K562 (cell line): ENCODE measurements at regions not wholly inside any gene's neighbourhood (a gene's known extent, or its start where the extent isn't known, plus 50 kb on each side); places are given as distances from the start of the nearest gene placed in this dataset.

Experiments
- ATAC-seq: fragments of 200-7000 bp; cut with Tn5 transposase; 3 replicates; pipeline ENCODE4 v1.9.1; 2020; ENCODE audit warnings: moderate library complexity
- BruUV-seq: library from RNA; stranded (reverse); fragments of 400-500 nt; replicated peaks from 2 replicates; lab custom pipeline; 2021; lab: Mats Ljungman, UMichigan
- CTCF ChIA-PET: fragments of 300-600 bp; formaldehyde crosslinking; extraction: SDS; loops from one replicate; lab custom pipeline; 2021; ENCODE audit warnings: low intra/inter-chr PET ratio; lab: Yijun Ruan, JAX
- POLR2A ChIA-PET: fragments of 300-600, 350-650 bp; sonication (Branson Sonifier 250); formaldehyde crosslinking; extraction: SDS; loops from one replicate; lab custom pipeline; 2021; ENCODE audit warnings: antibody characterized with exemption, inconsistent platforms; lab: Yijun Ruan, JAX
- DNase-seq, 4 experiments: peaks; one replicate each; pipeline versions ENCODE4 v3.0.0 to v3.0.0-alpha.2; 2011 to 2018; ENCODE audit warnings: low spot score in 3 of 4, mixed read lengths in 3 of 4; ENCODE audit errors: extremely low read depth in 1 of 4
- FAIRE-seq: peaks from 2 replicates; lab custom pipeline; 2011; peaks lifted over from hg19 to GRCh38; lab: Jason Lieb, UNC
- H2AFZ ChIP-seq: 2 replicates; pipeline ENCODE4 v1.6.0; 2011; ENCODE audit warnings: low read depth, low read length, control low read depth, inconsistent platforms
- H3K27ac ChIP-seq: fragments of 200-600 bp; 3 replicates; pipeline ENCODE4 v1.8.0; 2011; ENCODE audit warnings: low read depth, mild to moderate bottlenecking, control low read depth, inconsistent platforms, low read length, moderate library complexity, mixed read lengths; ENCODE audit errors: extremely low read depth
- H3K27me3 ChIP-seq, 2 experiments: fragments of 300-600 bp in 1 of 2; 2 replicates in 1 of 2; 3 replicates in 1 of 2; pipeline versions ENCODE4 v1.6.0 to v1.8.0; 2011; ENCODE audit warnings: inconsistent platforms in 2 of 2, low read length in 2 of 2, mild to moderate bottlenecking in 1 of 2, mixed read lengths in 1 of 2, moderate library complexity in 1 of 2; ENCODE audit not compliant: control insufficient read depth in 2 of 2, insufficient read depth in 2 of 2
- H3K36me3 ChIP-seq: fragments of 300-600 bp; 3 replicates; pipeline ENCODE4 v1.8.0; 2011; ENCODE audit warnings: mild to moderate bottlenecking, low read length, inconsistent platforms; ENCODE audit not compliant: control insufficient read depth, insufficient read depth
- H3K4me1 ChIP-seq, 2 experiments: fragments of 200-600 bp in 1 of 2; replicated peaks in 1 of 2; 2 replicates in 1 of 2; 3 replicates in 1 of 2; pipeline versions ENCODE4 v1.5.1 to v1.8.0; 2011; ENCODE audit warnings: inconsistent platforms in 2 of 2, low read length in 2 of 2, mild to moderate bottlenecking in 1 of 2, mixed read lengths in 1 of 2, moderate library complexity in 1 of 2; ENCODE audit not compliant: control insufficient read depth in 2 of 2, insufficient read depth in 2 of 2
- H3K4me2 ChIP-seq: 2 replicates; pipeline ENCODE4 v1.6.1; 2011; ENCODE audit warnings: low read length, control low read depth, inconsistent platforms, mixed read lengths; ENCODE audit not compliant: insufficient read depth
- H3K4me3 ChIP-seq: fragments of 200-600 bp; sonication (generic), shearing (Covaris generic); 2 replicates; pipeline ENCODE4 v1.5.1; 2016; ENCODE audit warnings: control low read depth, inconsistent platforms
- H3K79me2 ChIP-seq: fragments of 200-600 bp; 3 replicates; pipeline ENCODE4 v1.8.0; 2011; ENCODE audit warnings: low read length, inconsistent platforms; ENCODE audit not compliant: control insufficient read depth, insufficient read depth
- H3K9ac ChIP-seq, 2 experiments: 2 replicates each; pipeline versions ENCODE4 v1.6.0 to v1.6.1; 2011; ENCODE audit warnings: low read depth in 2 of 2, low read length in 2 of 2, control low read depth in 1 of 2, inconsistent platforms in 1 of 2, mild to moderate bottlenecking in 1 of 2, mixed read lengths in 1 of 2; ENCODE audit not compliant: insufficient read depth in 1 of 2
- H3K9me1 ChIP-seq: one replicate; pipeline ENCODE4 v1.6.0; 2011; ENCODE audit warnings: inconsistent platforms, mild to moderate bottlenecking, low read length, moderate library complexity; ENCODE audit not compliant: control insufficient read depth, insufficient read depth
- H3K9me3 ChIP-seq: replicated peaks from 2 replicates; pipeline ENCODE4 v1.5.1; 2011; ENCODE audit warnings: low read depth, low read length, inconsistent platforms; ENCODE audit not compliant: control insufficient read depth, insufficient read depth
- H4K20me1 ChIP-seq: replicated peaks from 2 replicates; pipeline ENCODE4 v1.6.1; 2011; ENCODE audit warnings: low read length, inconsistent platforms, mixed read lengths; ENCODE audit not compliant: control insufficient read depth, insufficient read depth
- DNMT1 ChIP-seq: fragments of 450-650 bp; IDR thresholded peaks from 2 replicates; pipeline ENCODE4 v1.6.1; 2016; ENCODE audit warnings: antibody characterized with exemption, mild to moderate bottlenecking
- LEF1 ChIP-seq: fragments of 450-650 bp; IDR thresholded peaks from 2 replicates; pipeline ENCODE4 v1.6.1; 2016; ENCODE audit warnings: mild to moderate bottlenecking
- MED1 ChIP-seq: sonication (generic); formaldehyde crosslinking; IDR thresholded peaks from 2 replicates; pipeline ENCODE4 v1.8.1; 2023; ENCODE audit warnings: missing genetic modification reagents, borderline replicate concordance
- NFRKB ChIP-seq: fragments of 450-650 bp; IDR thresholded peaks from 2 replicates; pipeline ENCODE4 v1.6.1; 2016; ENCODE audit warnings: low read depth
- RCOR1 ChIP-seq, 2 experiments: IDR thresholded peaks; 2 replicates each; pipeline ENCODE4 v1.6.1; 2012; ENCODE audit warnings: low read depth in 2 of 2, low read length in 2 of 2, borderline replicate concordance in 1 of 2, improper control_type of control experiment in 1 of 2
- SNRNP70 ChIP-seq: fragments of 200-400 bp; formaldehyde crosslinking; optimal IDR thresholded peaks from 2 replicates; pipeline ENCODE3; 2017; ENCODE audit warnings: low read depth, low read length
- TAF1 ChIP-seq: IDR thresholded peaks from 2 replicates; pipeline ENCODE4 v1.6.1; 2011; ENCODE audit warnings: mild to moderate bottlenecking, low read length, moderate library complexity; ENCODE audit not compliant: insufficient read depth, control insufficient read depth, severe bottlenecking; ENCODE audit errors: extremely low read depth
- TAL1 ChIP-seq: fragments of 450-650 bp; IDR thresholded peaks from 2 replicates; pipeline ENCODE4 v1.6.1; 2016; ENCODE audit warnings: mild to moderate bottlenecking
- YBX1 ChIP-seq: fragments of 450-650 bp; IDR thresholded peaks from 2 replicates; pipeline ENCODE4 v1.7.1; 2016; ENCODE audit warnings: mild to moderate bottlenecking
- YY1 ChIP-seq, 3 experiments: IDR thresholded peaks; 2 replicates each; pipeline ENCODE4 v1.6.1; 2011; ENCODE audit warnings: low read length in 2 of 3, mild to moderate bottlenecking in 2 of 3, moderate library complexity in 2 of 3, borderline replicate concordance in 1 of 3, control low read depth in 1 of 3, low read depth in 1 of 3; ENCODE audit not compliant: insufficient read depth in 3 of 3, insufficient replicate concordance in 2 of 3, control insufficient read depth in 1 of 3, insufficient read length in 1 of 3; ENCODE audit errors: extremely low read depth in 1 of 3
- ZNF282 ChIP-seq: sonication (generic); formaldehyde crosslinking; IDR thresholded peaks from 2 replicates; pipeline ENCODE4 v1.8.1; 2023; ENCODE audit warnings: missing genetic modification reagents
- ZNF347 ChIP-seq: fragments of 450-650 bp; formaldehyde crosslinking; IDR thresholded peaks from 2 replicates; pipeline ENCODE4 v1.4.0; 2020; ENCODE audit warnings: low read depth, mild to moderate bottlenecking, moderate library complexity
- ZNF41 ChIP-seq: fragments of 250-450 bp; sonication (Bioruptor Pico); conservative IDR thresholded peaks from 2 replicates; pipeline ENCODE4 v1.4.0; 2020; ENCODE audit warnings: mild to moderate bottlenecking
- ZNF561 ChIP-seq: fragments of 450-650 bp; formaldehyde crosslinking; conservative IDR thresholded peaks from 2 replicates; pipeline ENCODE4 v1.4.0; 2020; ENCODE audit warnings: mild to moderate bottlenecking, moderate library complexity
- WGBS: fragments of 100-300 bp; shearing (Covaris generic); methylation state at CpG from one replicate; pipeline ENCODE4 v1.1.6; 2016; ENCODE audit warnings: low coverage, mixed read lengths; ENCODE audit not compliant: insufficient coverage; ENCODE audit errors: missing lambda C conversion rate; 5-methylcytosine and 5-hydroxymethylcytosine counted together
- in situ Hi-C: fragments of 300-500 bp; cut with MboI; formaldehyde crosslinking; loops from 4 replicates; pipeline ENCODE4 v1.15.0; 2018; ENCODE audit warnings: inconsistent platforms, mixed read lengths
- intact Hi-C: fragments of 100-400 bp; cut with micrococcal nuclease; formaldehyde crosslinking; loops from 2 replicates; pipeline ENCODE4 v1.14.2; 2022
- TF ChIP-seq, protein P1 (sequence below): sonication (generic); IDR thresholded peaks from 2 replicates; pipeline ENCODE4 v1.6.1; 2016
- TF ChIP-seq, protein P2 (sequence below), 2 experiments: fragments of 450-650 bp; IDR thresholded peaks; 2 replicates each; pipeline ENCODE4 v1.6.1; 2016; ENCODE audit warnings: mild to moderate bottlenecking in 2 of 2, borderline replicate concordance in 1 of 2, low read depth in 1 of 2, moderate library complexity in 1 of 2

DNA sequence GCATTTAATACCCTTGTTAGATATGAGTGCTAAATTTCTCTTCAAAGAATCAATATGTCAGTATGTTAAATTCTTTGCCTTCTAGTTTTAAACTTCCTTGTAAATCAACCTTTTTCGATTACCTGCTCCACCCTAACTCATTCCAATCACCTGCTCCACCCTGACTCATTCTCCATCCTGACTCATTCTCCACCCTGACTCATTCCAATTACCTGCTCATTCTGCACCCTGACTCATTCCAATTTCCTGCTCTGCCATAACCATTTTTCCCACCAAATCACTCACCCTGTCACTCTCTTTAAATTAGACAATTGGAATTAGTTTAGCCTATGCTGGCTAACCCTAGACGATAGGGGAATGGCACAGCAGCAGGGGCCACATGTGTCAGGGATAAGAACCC is 519.5 kb upstream of the LRRC4C start:
- no TSS peak for BruUV-seq
- FAIRE-seq (no peak), DNase-seq (no peak), ATAC-seq (no peak)
- Histone ChIP-seq H4K20me1 (no peaks in the 10 kb centered on the region), H2AFZ (no peak overlapping the region), H3K79me2 (no peaks in the 10 kb centered on the region), H3K27me3 (no peaks in the 10 kb centered on the region), H3K4me1 (no peaks in the 10 kb centered on the region), H3K9me3 (no peaks in the 10 kb centered on the region), H3K4me2 (no peak overlapping the region), H3K27ac (no peak overlapping the region), H3K36me3 (no peaks in the 10 kb centered on the region), H3K9me1 (no peaks in the 10 kb centered on the region), H3K4me3 (no peak overlapping the region), H3K9ac (no peak overlapping the region)
- CTCF ChIA-PET = no interaction called here
- 0% methylated on average over 2 of the region's 2 CpGs for WGBS
- TF ChIP-seq TAL1 (no peak), TAF1 (no peak), ZNF41 (CRISPR knock-in tag) (no peak), RCOR1 (IDR thresholded peaks at IDR 0.05; ENCODE audit: borderline replicate concordance in 1 of 2, low read depth in 2 of 2, low read length in 2 of 2) (no peak), ZNF282 (CRISPR knock-in tag) (no peak), DNMT1 (no peak), SNRNP70 (no peak), LEF1 (no peak), ZNF561 (CRISPR knock-in tag) (no peak), ZNF347 (CRISPR knock-in tag) (no peak), MED1 (CRISPR knock-in tag) (no peak), NFRKB (no peak), YY1 (IDR thresholded peaks at IDR 0.05; ENCODE audit: borderline replicate concordance in 1 of 3, control insufficient read depth in 1 of 3, extremely low read depth in 1 of 3, insufficient read depth in 3 of 3, insufficient read length in 1 of 3, insufficient replicate concordance in 2 of 3, low read depth in 1 of 3, low read length in 2 of 3) (no peak), YBX1 (no peak)
- TF ChIP-seq, protein P1, sequence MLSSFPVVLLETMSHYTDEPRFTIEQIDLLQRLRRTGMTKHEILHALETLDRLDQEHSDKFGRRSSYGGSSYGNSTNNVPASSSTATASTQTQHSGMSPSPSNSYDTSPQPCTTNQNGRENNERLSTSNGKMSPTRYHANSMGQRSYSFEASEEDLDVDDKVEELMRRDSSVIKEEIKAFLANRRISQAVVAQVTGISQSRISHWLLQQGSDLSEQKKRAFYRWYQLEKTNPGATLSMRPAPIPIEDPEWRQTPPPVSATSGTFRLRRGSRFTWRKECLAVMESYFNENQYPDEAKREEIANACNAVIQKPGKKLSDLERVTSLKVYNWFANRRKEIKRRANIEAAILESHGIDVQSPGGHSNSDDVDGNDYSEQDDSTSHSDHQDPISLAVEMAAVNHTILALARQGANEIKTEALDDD = no peak
- TF ChIP-seq, protein P2, sequence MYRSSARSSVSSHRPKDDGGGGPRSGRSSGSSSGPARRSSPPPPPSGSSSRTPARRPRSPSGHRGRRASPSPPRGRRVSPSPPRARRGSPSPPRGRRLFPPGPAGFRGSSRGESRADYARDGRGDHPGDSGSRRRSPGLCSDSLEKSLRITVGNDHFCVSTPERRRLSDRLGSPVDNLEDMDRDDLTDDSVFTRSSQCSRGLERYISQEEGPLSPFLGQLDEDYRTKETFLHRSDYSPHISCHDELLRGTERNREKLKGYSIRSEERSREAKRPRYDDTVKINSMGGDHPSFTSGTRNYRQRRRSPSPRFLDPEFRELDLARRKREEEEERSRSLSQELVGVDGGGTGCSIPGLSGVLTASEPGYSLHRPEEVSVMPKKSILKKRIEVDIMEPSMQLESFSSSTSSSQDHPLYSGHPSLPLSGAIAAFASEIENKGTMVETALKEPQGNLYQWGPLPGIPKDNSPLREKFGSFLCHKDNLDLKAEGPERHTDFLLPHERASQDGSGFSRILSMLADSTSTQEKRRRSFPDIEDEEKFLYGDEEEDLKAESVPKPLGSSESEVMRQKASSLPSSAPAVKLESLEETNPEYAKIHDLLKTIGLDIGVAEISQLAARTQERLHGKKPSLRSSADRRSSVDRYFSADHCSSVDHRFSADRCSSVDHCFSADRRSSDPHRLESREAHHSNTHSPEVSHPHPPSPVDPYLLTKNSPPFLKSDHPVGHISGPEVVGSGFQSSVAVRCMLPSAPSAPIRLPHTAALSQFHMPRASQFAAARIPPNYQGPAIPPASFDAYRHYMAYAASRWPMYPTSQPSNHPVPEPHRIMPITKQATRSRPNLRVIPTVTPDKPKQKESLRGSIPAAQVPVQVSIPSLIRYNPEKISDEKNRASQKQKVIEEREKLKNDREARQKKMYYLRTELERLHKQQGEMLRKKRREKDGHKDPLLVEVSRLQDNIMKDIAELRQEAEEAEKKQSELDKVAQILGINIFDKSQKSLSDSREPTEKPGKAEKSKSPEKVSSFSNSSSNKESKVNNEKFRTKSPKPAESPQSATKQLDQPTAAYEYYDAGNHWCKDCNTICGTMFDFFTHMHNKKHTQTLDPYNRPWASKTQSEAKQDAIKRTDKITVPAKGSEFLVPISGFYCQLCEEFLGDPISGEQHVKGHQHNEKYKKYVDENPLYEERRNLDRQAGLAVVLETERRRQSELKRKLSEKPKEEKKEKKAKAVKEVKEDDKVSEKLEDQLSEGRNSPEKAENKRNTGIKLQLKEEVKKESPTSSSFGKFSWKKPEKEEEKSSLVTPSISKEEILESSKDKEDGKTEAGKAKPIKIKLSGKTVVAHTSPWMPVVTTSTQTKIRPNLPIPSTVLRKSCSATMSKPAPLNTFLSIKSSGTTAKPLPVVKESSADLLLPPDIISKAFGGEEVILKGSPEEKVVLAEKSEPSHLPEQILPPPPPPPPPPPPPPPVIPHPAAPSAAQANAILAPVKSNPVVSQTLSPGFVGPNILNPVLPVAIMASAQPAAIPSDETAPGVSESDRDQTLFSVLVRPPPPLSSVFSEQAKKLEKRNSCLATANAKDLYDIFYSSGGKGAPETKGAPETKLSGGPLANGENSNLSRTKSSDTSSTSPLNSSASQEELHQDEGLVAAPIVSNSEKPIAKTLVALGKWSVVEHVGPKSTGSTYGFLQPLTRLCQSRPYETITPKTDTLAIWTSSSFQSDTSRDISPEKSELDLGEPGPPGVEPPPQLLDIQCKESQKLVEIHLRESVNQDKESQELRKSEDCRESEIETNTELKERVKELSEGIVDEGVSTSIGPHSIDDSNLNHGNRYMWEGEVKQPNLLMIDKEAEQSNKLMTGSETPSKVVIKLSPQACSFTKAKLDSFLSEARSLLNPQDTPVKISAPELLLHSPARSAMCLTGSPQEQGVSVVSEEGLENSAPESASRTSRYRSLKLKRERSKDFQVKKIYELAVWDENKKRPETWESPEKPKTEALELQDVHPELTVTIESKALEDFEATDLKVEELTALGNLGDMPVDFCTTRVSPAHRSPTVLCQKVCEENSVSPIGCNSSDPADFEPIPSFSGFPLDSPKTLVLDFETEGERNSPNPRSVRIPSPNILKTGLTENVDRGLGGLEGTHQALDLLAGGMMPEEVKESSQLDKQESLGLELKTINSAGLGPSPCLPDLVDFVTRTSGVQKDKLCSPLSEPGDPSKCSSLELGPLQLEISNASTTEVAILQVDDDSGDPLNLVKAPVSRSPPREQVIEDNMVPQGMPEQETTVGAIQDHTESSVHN (IDR thresholded peaks at IDR 0.05; ENCODE audit: borderline replicate concordance in 1 of 2, low read depth in 1 of 2) = no peak
- POLR2A ChIA-PET = no interaction called here
- in situ Hi-C loops = no loop called here
- intact Hi-C loops = no loop called here
